GM12874 (cell line): ENCODE measurements at regions not wholly inside any gene's neighbourhood (a gene's known extent, or its start where the extent isn't known, plus 50 kb on each side); places are given as distances from the start of the nearest gene placed in this dataset.

Source experiments
- CTCF ChIP-seq: IDR thresholded peaks from 2 replicates; pipeline ENCODE4 v1.5.1; 2011; ENCODE audit warnings: low read depth, mild to moderate bottlenecking, control low read depth, low read length, moderate library complexity; ENCODE audit not compliant: insufficient read depth

- TF ChIP-seq CTCF, result no peak
Measured at GRCh38 chrX:7789200-7789599, 53.8 kb upstream of the VCX start.

- no peak for TF ChIP-seq CTCF
Measured at GRCh38 chrX:7788334-7788733, 54.6 kb upstream of the VCX start.

- TF ChIP-seq CTCF, result no peak
Measured at GRCh38 chrX:7787714-7788113, 55.3 kb upstream of the VCX start.

- TF ChIP-seq CTCF, result no peak
Measured at GRCh38 chrX:7784580-7784979, 58.4 kb upstream of the VCX start.

- TF ChIP-seq CTCF, result no peak
Measured at GRCh38 chrX:7779644-7780043, 63.3 kb upstream of the VCX start.

- no peak for TF ChIP-seq CTCF
Measured at GRCh38 chrX:7775987-7776386, 67.0 kb upstream of the VCX start.

GRCh38 chrX:7771788-7772438, 71.1 kb upstream of the VCX start:
- TF ChIP-seq CTCF, result no peak
